A673 (cell line): ENCODE measurements at regions not wholly inside any gene's neighbourhood (a gene's known extent, or its start where the extent isn't known, plus 50 kb on each side); places are given as distances from the start of the nearest gene placed in this dataset.

Experiments used
- BruUV-seq: library from RNA; stranded (reverse); fragments of 400-500 nt; replicated peaks from 2 replicates; lab custom pipeline; 2021; lab: Mats Ljungman, UMichigan
- CTCF ChIA-PET: fragments of 300-600 bp; sonication (Branson Sonifier 250); formaldehyde crosslinking; loops from one replicate; lab custom pipeline; 2022; ENCODE audit warnings: antibody characterized with exemption; lab: Charles Lee
- POLR2A ChIA-PET: fragments of 300-600 bp; sonication (Branson Sonifier 250); formaldehyde crosslinking; loops from one replicate; lab custom pipeline; 2022; ENCODE audit warnings: antibody characterized with exemption; ENCODE audit not compliant: low non-redundant PET; lab: Charles Lee
- DNase-seq: peaks from one replicate; pipeline ENCODE4 v3.0.0-alpha.2; 2015; ENCODE audit warnings: low spot score
- H3K27ac ChIP-seq: fragments of 200-600 bp; sonication (generic); 2 replicates; pipeline ENCODE4 v1.5.1; 2016; ENCODE audit warnings: mixed run types, low read depth, mild to moderate bottlenecking, mixed read lengths, antibody characterized with exemption, low read length; ENCODE audit not compliant: poor library complexity, severe bottlenecking
- H3K27me3 ChIP-seq: fragments of 200-600 bp; sonication (generic); replicated peaks from 2 replicates; pipeline ENCODE4 v1.6.1; 2017; ENCODE audit warnings: mixed run types, low read depth, mild to moderate bottlenecking, mixed read lengths, antibody characterized with exemption, low read length; ENCODE audit not compliant: insufficient read depth, poor library complexity
- H3K36me3 ChIP-seq: fragments of 200-600 bp; sonication (generic); 2 replicates; pipeline ENCODE4 v1.6.1; 2016; ENCODE audit warnings: mixed run types, mild to moderate bottlenecking, mixed read lengths, antibody characterized with exemption, low read length; ENCODE audit not compliant: insufficient read depth, poor library complexity, severe bottlenecking
- H3K4me1 ChIP-seq: fragments of 200-600 bp; sonication (generic); 2 replicates; pipeline ENCODE4 v1.6.1; 2017; ENCODE audit warnings: mixed run types, mild to moderate bottlenecking, mixed read lengths, antibody characterized with exemption, low read length; ENCODE audit not compliant: insufficient read depth, poor library complexity, severe bottlenecking
- H3K4me3 ChIP-seq: fragments of 200-600 bp; sonication (generic); 2 replicates; pipeline ENCODE4 v1.5.1; 2016; ENCODE audit warnings: low read depth, mixed run types, mild to moderate bottlenecking, mixed read lengths, low read length; ENCODE audit not compliant: poor library complexity, severe bottlenecking
- H3K9me3 ChIP-seq: fragments of 200-600 bp; sonication (generic); 2 replicates; pipeline ENCODE4 v1.6.1; 2016; ENCODE audit warnings: mixed run types, low read depth, mild to moderate bottlenecking, mixed read lengths, antibody characterized with exemption, low read length; ENCODE audit not compliant: poor library complexity, severe bottlenecking
- EZH2 ChIP-seq: fragments of 200-600 bp; sonication (generic); IDR thresholded peaks from 2 replicates; pipeline ENCODE4 v1.6.1; 2017; ENCODE audit warnings: borderline replicate concordance, low read depth, mild to moderate bottlenecking, mixed read lengths, antibody characterized with exemption, low read length; ENCODE audit not compliant: poor library complexity, severe bottlenecking
- intact Hi-C: fragments of 100-400 bp; cut with micrococcal nuclease; formaldehyde crosslinking; loops from one replicate; pipeline ENCODE4 v1.10.0; 2022; ENCODE audit not compliant: unreplicated experiment
- TF ChIP-seq, protein P1 (sequence below): fragments of 300-800, 200-600 bp; sonication (generic); conservative IDR thresholded peaks from 2 replicates; pipeline ENCODE4 v1.5.1; 2017; ENCODE audit warnings: low read depth, mild to moderate bottlenecking, antibody characterized with exemption, low read length, moderate library complexity, mixed read lengths

DNA sequence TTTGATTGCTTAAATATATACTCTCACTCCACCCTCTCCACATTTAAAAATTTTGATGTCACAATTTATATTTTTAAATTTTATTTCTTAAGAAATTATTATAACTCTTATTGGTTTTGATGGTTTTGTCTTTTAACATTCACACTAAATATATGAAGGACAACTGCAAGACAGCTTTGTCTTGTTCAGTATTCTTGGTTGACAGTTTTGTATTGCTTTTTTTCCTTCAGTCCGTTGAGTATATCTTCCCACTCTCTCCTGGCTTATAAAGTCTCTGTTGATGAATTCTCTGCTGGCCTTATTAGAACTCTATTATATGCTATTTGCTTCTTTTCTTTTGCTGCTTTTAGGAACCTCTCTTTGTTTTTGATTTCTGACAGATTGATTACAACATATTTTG is 392.2 kb downstream of the C6orf118 start:
- BruUV-seq, result no TSS peak
- Histone ChIP-seq H3K4me1 (no peaks in the 10 kb centered on the region), H3K27ac (no peak overlapping the region), H3K36me3 (no peaks in the 10 kb centered on the region), H3K4me3 (no peak overlapping the region), H3K27me3 (no peaks in the 10 kb centered on the region), H3K9me3 (no peaks in the 10 kb centered on the region)
- POLR2A ChIA-PET, result no interaction called here
- CTCF ChIA-PET, result no interaction called here
- no peak for DNase-seq
- TF ChIP-seq, protein P1, sequence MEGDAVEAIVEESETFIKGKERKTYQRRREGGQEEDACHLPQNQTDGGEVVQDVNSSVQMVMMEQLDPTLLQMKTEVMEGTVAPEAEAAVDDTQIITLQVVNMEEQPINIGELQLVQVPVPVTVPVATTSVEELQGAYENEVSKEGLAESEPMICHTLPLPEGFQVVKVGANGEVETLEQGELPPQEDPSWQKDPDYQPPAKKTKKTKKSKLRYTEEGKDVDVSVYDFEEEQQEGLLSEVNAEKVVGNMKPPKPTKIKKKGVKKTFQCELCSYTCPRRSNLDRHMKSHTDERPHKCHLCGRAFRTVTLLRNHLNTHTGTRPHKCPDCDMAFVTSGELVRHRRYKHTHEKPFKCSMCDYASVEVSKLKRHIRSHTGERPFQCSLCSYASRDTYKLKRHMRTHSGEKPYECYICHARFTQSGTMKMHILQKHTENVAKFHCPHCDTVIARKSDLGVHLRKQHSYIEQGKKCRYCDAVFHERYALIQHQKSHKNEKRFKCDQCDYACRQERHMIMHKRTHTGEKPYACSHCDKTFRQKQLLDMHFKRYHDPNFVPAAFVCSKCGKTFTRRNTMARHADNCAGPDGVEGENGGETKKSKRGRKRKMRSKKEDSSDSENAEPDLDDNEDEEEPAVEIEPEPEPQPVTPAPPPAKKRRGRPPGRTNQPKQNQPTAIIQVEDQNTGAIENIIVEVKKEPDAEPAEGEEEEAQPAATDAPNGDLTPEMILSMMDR, result no peak
- no peak for TF ChIP-seq EZH2
- intact Hi-C loops, result no loop called here

DNA sequence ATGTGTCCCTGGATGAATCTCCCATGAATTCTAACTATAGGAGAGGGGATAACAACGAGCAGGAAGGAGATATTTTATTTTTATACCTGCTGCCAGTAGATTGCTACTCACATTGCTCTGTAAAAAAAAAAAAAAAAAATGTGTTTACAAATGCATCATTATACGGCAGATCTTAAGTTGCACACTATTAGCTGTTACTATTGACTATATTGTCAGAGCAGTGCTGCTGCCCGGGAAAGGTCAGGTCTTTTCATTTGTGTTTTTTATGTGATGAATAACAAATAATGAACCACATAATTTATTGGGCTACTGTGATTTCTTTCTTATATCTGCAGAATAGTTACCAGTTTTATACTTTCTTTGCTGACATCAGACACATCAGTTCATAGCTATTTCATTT is 393.3 kb downstream of the C6orf118 start:
- no peak overlapping the region for H3K27ac ChIP-seq
- H3K4me1 ChIP-seq, result no peaks in the 10 kb centered on the region
- POLR2A ChIA-PET, result no interaction called here
- intact Hi-C loops, result no loop called here
- no peaks in the 10 kb centered on the region for H3K36me3 ChIP-seq
- CTCF ChIA-PET, result interaction anchor here (0.7 kb wide), 1 partner anchor 943 kb away, joined by 3 read pairs; no protein-coding TSS in a partner anchor
- no peaks in the 10 kb centered on the region for H3K9me3 ChIP-seq
- no peak for DNase-seq
- no TSS peak for BruUV-seq
- H3K4me3 ChIP-seq, result no peak overlapping the region
- TF ChIP-seq, protein P1, result no peak
- no peak for TF ChIP-seq EZH2
- H3K27me3 ChIP-seq, result no peaks in the 10 kb centered on the region

DNA sequence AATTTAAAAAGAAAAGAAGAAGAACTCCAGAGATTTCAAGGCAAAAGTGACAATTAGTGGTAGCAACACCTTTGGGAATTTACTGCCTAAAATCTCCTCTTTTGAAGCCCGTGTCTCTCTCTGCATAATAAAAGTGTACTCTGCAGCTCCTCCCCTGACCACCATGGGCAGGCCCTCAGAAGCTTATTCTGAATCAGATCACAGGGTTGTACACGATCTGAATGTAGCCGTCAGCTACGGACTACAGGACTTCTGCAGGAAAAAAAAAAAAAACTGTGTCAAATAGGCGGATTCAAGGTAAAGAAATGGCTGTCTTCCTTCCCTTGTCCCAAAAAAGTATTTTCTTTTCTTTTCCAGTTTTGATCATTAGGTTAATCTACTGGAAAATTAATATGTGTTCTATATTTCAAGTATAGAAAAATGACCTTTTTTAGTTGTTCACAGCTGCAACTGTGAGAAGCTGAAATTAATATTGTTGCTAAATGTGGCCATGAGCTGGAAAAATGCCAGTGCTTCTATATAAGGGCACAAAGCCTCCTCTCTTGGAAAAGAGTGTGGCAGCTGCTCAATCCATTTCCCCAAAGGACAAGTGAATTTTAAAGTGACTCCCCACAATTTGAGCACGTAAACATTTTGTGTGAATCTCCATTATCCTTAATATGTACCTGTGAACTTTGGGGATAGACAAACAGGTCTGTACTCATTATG is 397.4 kb downstream of the C6orf118 start:
- Histone ChIP-seq H3K27me3 (no peaks in the 10 kb centered on the region), H3K36me3 (no peaks in the 10 kb centered on the region), H3K27ac (no peak overlapping the region), H3K9me3 (no peaks in the 10 kb centered on the region), H3K4me3 (no peak overlapping the region), H3K4me1 (no peaks in the 10 kb centered on the region)
- TF ChIP-seq, protein P1, result no peak
- TF ChIP-seq EZH2, result no peak
- ChIA-PET POLR2A (no interaction called here), CTCF (no interaction called here)
- DNase-seq, result no peak
- BruUV-seq, result no TSS peak
- intact Hi-C loops, result no loop called here
